ENCODE measurements at regions not wholly inside any gene's neighbourhood (a gene's known extent, or its start where the extent isn't known, plus 50 kb on each side); places are given as distances from the start of the nearest gene placed in this dataset.

DNA sequence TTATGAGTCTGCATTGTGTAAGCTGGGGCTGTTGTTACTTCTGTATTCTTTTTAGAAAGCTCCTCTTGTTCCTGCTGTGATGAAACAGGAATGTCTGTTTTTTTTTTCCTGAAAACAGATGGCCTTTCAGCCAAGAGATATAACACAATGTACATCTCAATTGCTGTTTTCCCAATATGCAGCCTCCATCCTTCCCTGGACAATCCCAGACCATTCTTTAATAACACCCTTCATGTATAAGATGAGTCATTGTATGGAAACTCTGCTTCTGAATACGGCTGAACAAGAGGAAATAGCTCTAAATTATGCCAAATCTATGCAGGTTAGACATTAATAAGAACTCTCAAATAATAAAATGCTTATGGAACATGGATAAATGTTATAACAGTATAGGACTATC is 60.2 kb upstream of the LRRC4C start:
- Histone ChIP-seq H3K4me3 (ENCODE audit: low read depth in 2 of 2, low read length in 2 of 2) (no peak overlapping the region), H3K27ac (ENCODE audit: low read length) (no peak overlapping the region), H3K4me1 (ENCODE audit: control insufficient read depth, insufficient read depth, low read length) (no peaks in the 10 kb centered on the region), H3K9me3 (ENCODE audit: control insufficient read depth, insufficient read depth, low read depth, low read length) (no peaks in the 10 kb centered on the region), H3K36me3 (ENCODE audit: control insufficient read depth, insufficient read depth, low read length) (no peaks in the 10 kb centered on the region), H3K27me3 (ENCODE audit: control insufficient read depth, insufficient read depth, low read length) (no peaks in the 10 kb centered on the region)
- in situ Hi-C loops (cut with HindIII; ENCODE audit: low pct_unique_long_range_greater_than_20kb, low sequenced_read_pairs) = no loop called here
- TF ChIP-seq, protein P1, sequence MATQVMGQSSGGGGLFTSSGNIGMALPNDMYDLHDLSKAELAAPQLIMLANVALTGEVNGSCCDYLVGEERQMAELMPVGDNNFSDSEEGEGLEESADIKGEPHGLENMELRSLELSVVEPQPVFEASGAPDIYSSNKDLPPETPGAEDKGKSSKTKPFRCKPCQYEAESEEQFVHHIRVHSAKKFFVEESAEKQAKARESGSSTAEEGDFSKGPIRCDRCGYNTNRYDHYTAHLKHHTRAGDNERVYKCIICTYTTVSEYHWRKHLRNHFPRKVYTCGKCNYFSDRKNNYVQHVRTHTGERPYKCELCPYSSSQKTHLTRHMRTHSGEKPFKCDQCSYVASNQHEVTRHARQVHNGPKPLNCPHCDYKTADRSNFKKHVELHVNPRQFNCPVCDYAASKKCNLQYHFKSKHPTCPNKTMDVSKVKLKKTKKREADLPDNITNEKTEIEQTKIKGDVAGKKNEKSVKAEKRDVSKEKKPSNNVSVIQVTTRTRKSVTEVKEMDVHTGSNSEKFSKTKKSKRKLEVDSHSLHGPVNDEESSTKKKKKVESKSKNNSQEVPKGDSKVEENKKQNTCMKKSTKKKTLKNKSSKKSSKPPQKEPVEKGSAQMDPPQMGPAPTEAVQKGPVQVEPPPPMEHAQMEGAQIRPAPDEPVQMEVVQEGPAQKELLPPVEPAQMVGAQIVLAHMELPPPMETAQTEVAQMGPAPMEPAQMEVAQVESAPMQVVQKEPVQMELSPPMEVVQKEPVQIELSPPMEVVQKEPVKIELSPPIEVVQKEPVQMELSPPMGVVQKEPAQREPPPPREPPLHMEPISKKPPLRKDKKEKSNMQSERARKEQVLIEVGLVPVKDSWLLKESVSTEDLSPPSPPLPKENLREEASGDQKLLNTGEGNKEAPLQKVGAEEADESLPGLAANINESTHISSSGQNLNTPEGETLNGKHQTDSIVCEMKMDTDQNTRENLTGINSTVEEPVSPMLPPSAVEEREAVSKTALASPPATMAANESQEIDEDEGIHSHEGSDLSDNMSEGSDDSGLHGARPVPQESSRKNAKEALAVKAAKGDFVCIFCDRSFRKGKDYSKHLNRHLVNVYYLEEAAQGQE (IDR thresholded peaks at IDR 0.05; ENCODE audit: insufficient read depth in 1 of 2, low read depth in 2 of 2, low read length in 1 of 2) = no peak
- no peak for TF ChIP-seq POLR2AphosphoS5 (IDR thresholded peaks at IDR 0.05; ENCODE audit: low read depth, low read length)
- TF ChIP-seq, protein P2, sequence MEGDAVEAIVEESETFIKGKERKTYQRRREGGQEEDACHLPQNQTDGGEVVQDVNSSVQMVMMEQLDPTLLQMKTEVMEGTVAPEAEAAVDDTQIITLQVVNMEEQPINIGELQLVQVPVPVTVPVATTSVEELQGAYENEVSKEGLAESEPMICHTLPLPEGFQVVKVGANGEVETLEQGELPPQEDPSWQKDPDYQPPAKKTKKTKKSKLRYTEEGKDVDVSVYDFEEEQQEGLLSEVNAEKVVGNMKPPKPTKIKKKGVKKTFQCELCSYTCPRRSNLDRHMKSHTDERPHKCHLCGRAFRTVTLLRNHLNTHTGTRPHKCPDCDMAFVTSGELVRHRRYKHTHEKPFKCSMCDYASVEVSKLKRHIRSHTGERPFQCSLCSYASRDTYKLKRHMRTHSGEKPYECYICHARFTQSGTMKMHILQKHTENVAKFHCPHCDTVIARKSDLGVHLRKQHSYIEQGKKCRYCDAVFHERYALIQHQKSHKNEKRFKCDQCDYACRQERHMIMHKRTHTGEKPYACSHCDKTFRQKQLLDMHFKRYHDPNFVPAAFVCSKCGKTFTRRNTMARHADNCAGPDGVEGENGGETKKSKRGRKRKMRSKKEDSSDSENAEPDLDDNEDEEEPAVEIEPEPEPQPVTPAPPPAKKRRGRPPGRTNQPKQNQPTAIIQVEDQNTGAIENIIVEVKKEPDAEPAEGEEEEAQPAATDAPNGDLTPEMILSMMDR (IDR thresholded peaks at IDR 0.05) = no peak
- no peak for TF ChIP-seq TCF7L2 (IDR thresholded peaks at IDR 0.05; ENCODE audit: low read depth, low read length)
- TF ChIP-seq SIN3A (IDR thresholded peaks at IDR 0.05; ENCODE audit: borderline replicate concordance, insufficient read depth, low read depth, low read length) = no peak
- intact Hi-C loops (cut with micrococcal nuclease; ENCODE audit: unreplicated experiment) = no loop called here
- CTCF ChIA-PET = no interaction called here
- POLR2A ChIA-PET = no interaction called here
- DNase-seq (ENCODE audit: low read depth, low spot score) (no peak), ATAC-seq (no peak)
- BruUV-seq (replicated peaks) = no TSS peak

DNA sequence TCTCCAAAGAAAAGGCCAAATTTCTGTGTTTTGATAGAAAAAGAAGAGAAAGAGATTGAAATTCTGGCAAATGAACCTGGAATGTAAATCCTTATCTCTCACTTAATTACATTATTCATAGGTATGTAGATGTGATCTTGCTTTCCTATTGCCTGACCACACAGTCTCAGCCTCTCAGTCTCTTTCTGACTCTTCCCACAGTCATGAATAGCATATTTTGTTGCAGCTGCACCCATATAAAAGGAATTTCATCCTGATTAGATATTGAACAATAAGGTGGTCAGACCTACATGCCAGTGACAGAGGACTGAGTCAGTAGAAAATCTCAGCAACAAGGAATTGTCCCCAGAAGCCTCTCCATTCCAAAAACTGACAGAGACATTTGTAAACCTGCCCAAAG is 62.9 kb upstream of the LRRC4C start:
- Histone ChIP-seq H3K9me3 (ENCODE audit: control insufficient read depth, insufficient read depth, low read depth, low read length) (no peaks in the 10 kb centered on the region), H3K4me1 (ENCODE audit: control insufficient read depth, insufficient read depth, low read length) (no peaks in the 10 kb centered on the region), H3K36me3 (ENCODE audit: control insufficient read depth, insufficient read depth, low read length) (no peaks in the 10 kb centered on the region), H3K27ac (ENCODE audit: low read length) (no peak overlapping the region), H3K4me3 (ENCODE audit: low read depth in 2 of 2, low read length in 2 of 2) (no peak overlapping the region), H3K27me3 (ENCODE audit: control insufficient read depth, insufficient read depth, low read length) (no peaks in the 10 kb centered on the region)
- no peak for ATAC-seq
- POLR2A ChIA-PET = no interaction called here
- in situ Hi-C loops (cut with HindIII; ENCODE audit: low pct_unique_long_range_greater_than_20kb, low sequenced_read_pairs) (no loop called here), intact Hi-C loops (cut with micrococcal nuclease; ENCODE audit: unreplicated experiment) (no loop called here)
- no peak for DNase-seq (ENCODE audit: low read depth, low spot score)
- no peak for TF ChIP-seq TCF7L2 (IDR thresholded peaks at IDR 0.05; ENCODE audit: low read depth, low read length)
- TF ChIP-seq POLR2AphosphoS5 (IDR thresholded peaks at IDR 0.05; ENCODE audit: low read depth, low read length) = no peak
- TF ChIP-seq, protein P2 (IDR thresholded peaks at IDR 0.05) = no peak
- TF ChIP-seq, protein P1 (IDR thresholded peaks at IDR 0.05; ENCODE audit: insufficient read depth in 1 of 2, low read depth in 2 of 2, low read length in 1 of 2) = no peak
- no peak for TF ChIP-seq SIN3A (IDR thresholded peaks at IDR 0.05; ENCODE audit: borderline replicate concordance, insufficient read depth, low read depth, low read length)
- no TSS peak for BruUV-seq (replicated peaks)
- CTCF ChIA-PET = no interaction called here

Measured in Panc1 (cell line).